GM18873 (cell line): ENCODE measurements at regions not wholly inside any gene's neighbourhood (a gene's known extent, or its start where the extent isn't known, plus 50 kb on each side); places are given as distances from the start of the nearest gene placed in this dataset.

Experiments
- ATAC-seq: cut with Tn5 transposase; IDR thresholded peaks from one replicate; pipeline ENCODE4 v1.9.1; 2021; ENCODE audit warnings: mild to moderate bottlenecking, moderate library complexity, moderate number of reproducible peaks; ENCODE audit not compliant: unreplicated experiment, low FRiP score

GRCh38 chr6:111957623-111958315 is 84.5 kb upstream of the FYN start:
- no peak for ATAC-seq

GRCh38 chr6:111958534-111958933 is 85.3 kb upstream of the FYN start:
- no peak for ATAC-seq

- no peak for ATAC-seq
Observed at GRCh38 chr6:111959766-111960165, 86.5 kb upstream of the FYN start.

GRCh38 chr6:111967131-111967530 is 86.8 kb upstream of the CCN6 start:
- ATAC-seq, result no peak

GRCh38 chr6:111970426-111970825 is 83.5 kb upstream of the CCN6 start:
- ATAC-seq, result no peak

GRCh38 chr6:111971181-111971841 is 82.6 kb upstream of the CCN6 start:
- no peak for ATAC-seq

- no peak for ATAC-seq
Observed at GRCh38 chr6:111971866-111972532, 81.9 kb upstream of the CCN6 start.

- ATAC-seq, result no peak
Observed at GRCh38 chr6:111972745-111973117, 81.2 kb upstream of the CCN6 start.

- no peak for ATAC-seq
Observed at GRCh38 chr6:111973118-111973761, 80.7 kb upstream of the CCN6 start.

GRCh38 chr6:111973927-111974639 is 79.8 kb upstream of the CCN6 start:
- no peak for ATAC-seq

GRCh38 chr6:111975466-111975865 is 78.4 kb upstream of the CCN6 start:
- ATAC-seq, result no peak

- ATAC-seq, result no peak
Observed at GRCh38 chr6:111976139-111976538, 77.8 kb upstream of the CCN6 start.

GRCh38 chr6:111978532-111979149 is 75.3 kb upstream of the CCN6 start:
- ATAC-seq, result no peak

GRCh38 chr6:111979633-111980032 is 74.3 kb upstream of the CCN6 start:
- ATAC-seq, result no peak

- ATAC-seq, result no peak
Observed at GRCh38 chr6:111980143-111980542, 73.8 kb upstream of the CCN6 start.

- ATAC-seq, result no peak
Observed at GRCh38 chr6:111980971-111981840, 72.7 kb upstream of the CCN6 start.

- no peak for ATAC-seq
Observed at GRCh38 chr6:111982681-111983080, 71.2 kb upstream of the CCN6 start.

- no peak for ATAC-seq
Observed at GRCh38 chr6:111983193-111983592, 70.7 kb upstream of the CCN6 start.

GRCh38 chr6:111984081-111984480 is 69.8 kb upstream of the CCN6 start:
- no peak for ATAC-seq
